HG03108 (cell line): ENCODE measurements at regions not wholly inside any gene's neighbourhood (a gene's known extent, or its start where the extent isn't known, plus 50 kb on each side); places are given as distances from the start of the nearest gene placed in this dataset.
"Not testable (repeated sequence)": the region's sequence is repeated elsewhere in the genome, so short reads cannot be mapped to it uniquely, and the experiment has no call there.

Source experiments
- ATAC-seq: cut with Tn5 transposase; IDR thresholded peaks from one replicate; pipeline ENCODE4 v1.9.1; 2021; ENCODE audit warnings: moderate library complexity; ENCODE audit not compliant: unreplicated experiment

DNA sequence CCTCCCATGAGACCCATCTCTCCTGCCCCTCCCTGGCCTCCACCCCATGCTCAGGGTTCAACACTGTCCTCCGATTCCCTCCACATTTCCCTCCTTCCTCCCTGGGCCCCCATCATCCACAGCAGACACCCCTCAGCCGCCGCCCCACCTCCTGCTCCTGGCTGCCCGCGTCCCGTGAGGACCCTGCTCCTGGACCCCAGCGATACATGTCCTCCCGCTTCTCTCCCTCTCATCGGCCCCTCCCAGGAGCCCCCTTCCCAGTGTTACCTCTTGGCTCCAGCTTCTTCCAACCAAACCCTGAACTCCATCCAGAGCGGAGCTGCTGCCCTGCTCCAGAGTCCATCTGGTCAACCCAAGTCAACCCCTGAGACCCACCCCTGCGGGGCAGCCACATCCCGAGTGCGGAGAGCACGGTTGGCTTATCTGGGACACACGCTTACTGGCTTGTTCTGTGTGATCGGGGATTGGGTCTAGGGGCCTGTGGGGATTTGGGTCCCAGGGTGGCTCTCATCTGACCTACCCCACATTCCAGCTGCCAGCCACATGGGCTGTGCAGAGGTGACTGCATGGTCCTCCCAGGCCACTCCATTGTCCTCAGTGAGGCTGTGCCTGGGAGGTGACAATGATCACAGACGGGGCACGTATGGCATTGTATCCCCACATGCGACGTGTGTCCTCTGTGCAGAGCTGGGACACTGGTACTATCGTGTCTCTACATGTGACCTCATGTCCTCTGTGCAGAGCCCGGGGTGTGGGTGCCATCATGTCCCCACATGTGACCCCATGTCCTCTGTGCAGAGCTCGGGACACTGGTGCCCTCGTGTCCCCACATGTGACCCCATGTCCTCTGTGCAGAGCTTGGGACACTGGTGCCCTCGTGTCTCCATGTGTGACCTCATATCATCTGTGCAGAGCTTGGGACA lies 333.6 kb downstream of the ADGRD1 start:
- ATAC-seq: no peak

GRCh38 chr12:131287938-131288764 lies 334.4 kb downstream of the ADGRD1 start:
- no peak for ATAC-seq

DNA sequence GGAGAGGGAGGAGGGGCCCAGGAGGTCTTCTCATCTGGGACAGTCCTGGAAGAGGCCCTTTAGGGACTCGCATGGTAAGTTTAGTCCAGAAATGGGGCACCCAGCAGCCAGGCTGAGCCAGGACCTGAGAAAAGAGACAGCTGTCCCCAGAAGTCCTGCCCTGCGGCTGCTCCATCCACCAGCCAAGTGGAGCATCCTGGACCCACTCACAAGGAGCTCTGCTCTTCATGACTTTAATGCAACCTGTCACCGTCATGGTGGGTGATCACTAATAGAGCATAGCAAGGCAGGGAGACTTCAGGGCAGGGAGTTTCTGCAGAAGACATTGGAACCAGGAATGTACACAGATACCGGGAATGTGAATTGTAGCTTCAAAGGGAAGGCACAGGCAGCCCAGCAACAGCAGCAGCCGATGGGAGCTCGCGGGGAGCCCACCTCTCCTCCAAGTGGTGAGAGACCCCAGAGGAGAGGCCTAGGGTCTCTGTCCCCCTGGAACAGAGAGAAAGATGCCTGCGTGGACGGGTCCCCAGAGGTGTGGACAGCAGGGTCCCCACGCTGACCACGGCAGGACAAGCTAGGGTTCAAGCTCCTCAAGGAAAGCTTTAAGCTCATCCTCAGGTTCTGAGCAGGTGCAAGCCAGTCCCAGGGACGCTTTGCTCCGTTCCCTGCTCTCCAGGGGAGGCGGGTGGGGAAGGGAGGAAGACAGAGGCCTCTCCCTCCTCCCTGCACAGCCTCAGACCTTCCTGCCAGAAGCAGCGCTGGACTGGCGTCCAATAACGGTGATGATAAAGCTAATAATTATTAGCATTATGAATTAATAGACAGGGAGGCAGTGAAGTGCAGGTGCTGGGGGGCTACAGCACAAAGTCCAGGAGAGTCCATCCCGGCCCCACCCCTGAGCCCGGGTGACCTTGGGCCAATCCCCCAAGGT lies 335.3 kb downstream of the ADGRD1 start:
- ATAC-seq: not testable (repeated sequence)

DNA sequence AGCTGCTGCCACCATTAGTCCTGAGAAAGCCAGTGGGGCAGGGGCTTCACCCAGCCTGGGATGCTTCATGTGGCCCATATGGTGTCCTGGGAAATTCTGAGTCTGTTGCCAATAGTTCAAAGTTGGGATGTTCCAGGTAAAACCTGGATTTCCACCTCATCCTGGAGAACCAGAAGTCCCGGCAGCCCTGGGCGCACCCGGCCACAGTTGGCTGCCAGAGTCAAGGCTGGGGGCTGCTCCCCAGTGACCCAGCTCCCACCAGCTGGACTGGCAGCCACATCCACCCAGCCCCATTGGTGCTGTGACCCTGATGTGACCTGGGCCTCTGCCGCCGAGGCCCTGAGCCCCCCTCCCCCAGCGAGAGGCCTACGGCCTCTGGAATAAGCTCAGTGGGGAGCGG lies 336.1 kb downstream of the ADGRD1 start:
- ATAC-seq: not testable (repeated sequence)

GRCh38 chr12:131290255-131290959 lies 336.7 kb downstream of the ADGRD1 start:
- no peak for ATAC-seq

- ATAC-seq: not testable (repeated sequence)
These were observed 339.6 kb downstream of the ADGRD1 start for GRCh38 chr12:131293071-131294015.

- ATAC-seq: not testable (repeated sequence)
These were observed 341.0 kb downstream of the ADGRD1 start for GRCh38 chr12:131294716-131295115.

DNA sequence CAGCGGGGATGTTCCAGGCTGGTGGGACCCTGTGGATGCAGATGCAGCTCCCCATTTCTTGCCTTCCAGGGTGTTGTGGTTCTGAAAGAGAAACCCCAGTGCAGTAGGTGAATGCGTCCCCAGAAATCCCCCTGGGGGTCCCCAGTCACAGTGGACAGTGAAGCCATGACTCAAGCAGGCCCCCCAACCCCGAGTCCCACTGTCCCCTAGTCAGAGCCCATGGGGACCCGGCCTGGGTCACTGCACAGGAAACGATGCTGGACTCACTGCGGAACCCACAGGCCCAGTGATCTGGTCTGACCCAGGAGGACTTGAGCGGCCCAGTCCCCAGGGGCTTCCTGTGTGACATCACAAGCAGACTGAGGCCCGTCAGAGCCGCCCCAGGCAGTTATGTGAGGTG lies 341.4 kb downstream of the ADGRD1 start:
- not testable (repeated sequence) for ATAC-seq

GRCh38 chr12:131295559-131295958 lies 341.9 kb downstream of the ADGRD1 start:
- not testable (repeated sequence) for ATAC-seq

- not testable (repeated sequence) for ATAC-seq
These were observed 342.4 kb downstream of the ADGRD1 start for GRCh38 chr12:131296136-131296535.

DNA sequence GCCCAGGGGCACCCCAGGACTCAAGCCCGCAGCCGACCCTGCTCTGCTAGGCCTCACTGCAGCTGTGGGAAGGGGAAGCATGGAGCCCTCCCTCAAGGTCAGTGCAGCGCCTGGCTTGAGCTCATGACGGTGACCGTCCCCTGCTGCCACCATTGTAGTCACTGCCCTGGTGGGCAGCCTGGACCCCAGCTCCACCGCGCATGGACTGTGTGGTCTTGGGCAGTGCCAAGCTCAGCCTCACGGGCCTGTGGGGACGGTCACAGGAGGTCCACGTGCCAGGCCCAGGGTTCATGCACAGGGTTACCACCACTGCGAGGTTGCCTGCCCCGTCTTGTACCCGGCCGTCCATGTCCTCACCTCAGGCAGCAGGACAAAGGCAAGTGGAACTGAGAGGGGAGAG lies 342.9 kb downstream of the ADGRD1 start:
- not testable (repeated sequence) for ATAC-seq

DNA sequence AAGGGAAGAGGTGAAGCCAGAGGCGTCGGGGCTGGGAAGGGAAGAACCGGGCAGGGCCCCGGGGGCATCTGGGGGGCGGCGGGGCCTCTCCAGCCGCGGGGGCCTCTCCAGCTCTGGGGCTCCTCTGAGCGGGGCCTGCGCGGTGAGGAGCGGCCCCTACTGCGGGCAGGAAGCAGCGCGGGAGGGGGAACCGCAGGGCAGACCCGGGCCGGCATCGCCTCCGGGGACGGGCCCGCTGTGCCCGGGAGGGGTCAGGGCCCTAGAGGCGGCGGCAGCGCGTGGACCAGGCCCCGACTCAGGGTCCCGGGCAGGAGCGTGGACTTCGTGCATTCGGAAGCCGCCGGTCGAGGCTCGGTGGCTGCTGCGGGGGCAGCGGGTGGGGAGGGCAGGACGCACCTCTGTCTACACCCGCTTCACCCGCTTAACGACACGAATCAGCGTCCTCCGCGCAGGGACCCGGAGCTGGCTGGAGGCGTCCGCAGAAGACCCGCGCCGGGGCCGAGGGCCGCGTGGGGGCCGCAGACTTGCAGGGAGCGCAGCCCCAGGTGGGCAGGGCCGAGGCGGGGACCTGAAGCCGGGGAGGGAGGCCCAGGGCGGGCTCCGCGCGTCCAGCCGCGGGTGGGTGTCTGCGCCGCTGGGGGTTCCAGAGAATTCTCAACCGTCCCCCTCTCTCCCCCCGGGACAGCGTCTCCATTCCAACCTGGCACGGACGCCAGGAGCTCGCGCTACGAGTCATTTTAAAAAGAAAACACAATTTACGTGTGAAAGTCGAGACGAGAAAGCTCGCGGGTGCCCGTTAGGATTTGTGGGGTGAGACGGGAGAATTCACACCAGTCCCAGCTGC lies 345.0 kb downstream of the ADGRD1 start:
- not testable (repeated sequence) for ATAC-seq

- ATAC-seq: not testable (repeated sequence)
These were observed 345.6 kb downstream of the ADGRD1 start for GRCh38 chr12:131299370-131299701.

DNA sequence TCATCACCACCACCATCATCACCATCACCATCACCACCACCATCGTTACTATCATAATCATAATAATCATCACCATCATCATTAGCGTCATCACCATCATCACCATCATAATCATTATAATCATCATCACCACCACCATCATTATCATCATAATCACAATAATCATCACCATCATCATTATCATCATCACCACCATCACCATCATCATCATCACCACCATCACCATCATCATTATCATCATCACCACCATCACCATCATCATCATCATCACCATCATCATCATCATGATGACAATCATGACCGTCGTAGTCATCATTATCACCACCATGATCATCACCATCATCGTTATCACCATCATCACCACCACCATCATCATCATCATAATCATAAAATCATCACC lies 349.9 kb downstream of the ADGRD1 start:
- ATAC-seq: not testable (repeated sequence)

- ATAC-seq: not testable (repeated sequence)
These were observed 350.9 kb downstream of the ADGRD1 start for GRCh38 chr12:131304642-131305041.

DNA sequence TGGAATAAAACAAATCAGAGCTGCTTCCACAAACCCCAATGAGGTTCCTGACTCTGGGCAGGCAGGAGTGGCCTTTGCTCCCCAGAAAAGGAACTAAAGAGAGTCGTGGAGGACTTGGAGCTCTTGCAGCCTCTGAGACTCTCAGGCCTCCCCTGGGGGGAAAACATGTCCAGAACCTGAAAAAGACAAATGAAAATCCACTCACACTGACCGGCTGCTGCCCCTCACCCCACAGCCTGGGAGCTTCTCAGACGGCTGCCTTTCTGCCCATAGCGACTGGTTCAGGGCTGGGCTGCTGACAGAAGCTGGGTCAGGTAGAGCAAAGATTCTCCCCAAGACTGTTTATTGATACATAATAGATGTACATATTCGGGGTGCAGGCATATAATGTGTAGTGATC lies 356.0 kb downstream of the ADGRD1 start:
- no peak for ATAC-seq

DNA sequence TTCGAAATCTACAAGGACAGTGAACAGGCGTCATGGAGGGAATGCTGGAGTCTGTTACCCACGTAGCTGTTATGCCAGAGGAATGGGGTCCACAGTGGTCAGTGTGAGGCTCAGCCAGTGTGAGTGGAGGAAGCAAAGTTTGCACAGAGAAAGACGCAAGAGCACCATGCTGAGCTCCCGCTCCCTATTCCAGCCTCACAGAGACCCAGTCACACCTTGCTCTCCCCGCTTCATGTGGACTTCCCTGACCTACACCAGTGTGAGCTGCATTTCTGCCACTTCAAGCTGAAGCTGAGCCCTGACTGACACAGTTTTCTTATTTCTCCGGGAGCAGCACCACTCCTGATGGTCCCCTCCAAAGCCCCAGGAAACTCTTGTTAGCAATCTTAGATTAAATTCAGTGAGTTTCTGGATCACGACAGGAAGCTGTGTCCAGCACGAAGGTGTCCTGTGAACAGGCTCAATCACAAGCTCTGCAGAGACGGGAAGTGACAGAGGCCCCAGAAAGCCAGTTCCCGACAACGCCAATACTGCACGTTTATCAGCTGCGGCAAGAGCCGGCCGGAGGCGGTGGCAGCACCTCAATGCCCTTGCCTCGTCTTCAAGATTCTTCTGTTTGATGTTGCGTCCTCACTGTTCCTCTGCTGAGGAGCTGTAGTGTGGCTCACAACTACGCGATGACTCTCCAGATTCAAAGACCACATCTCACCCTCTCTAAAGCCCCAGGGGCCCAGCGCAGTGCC lies 356.7 kb downstream of the ADGRD1 start:
- not testable (repeated sequence) for ATAC-seq
